ENCODE measurements at regions not wholly inside any gene's neighbourhood (a gene's known extent, or its start where the extent isn't known, plus 50 kb on each side); places are given as distances from the start of the nearest gene placed in this dataset.

DNA sequence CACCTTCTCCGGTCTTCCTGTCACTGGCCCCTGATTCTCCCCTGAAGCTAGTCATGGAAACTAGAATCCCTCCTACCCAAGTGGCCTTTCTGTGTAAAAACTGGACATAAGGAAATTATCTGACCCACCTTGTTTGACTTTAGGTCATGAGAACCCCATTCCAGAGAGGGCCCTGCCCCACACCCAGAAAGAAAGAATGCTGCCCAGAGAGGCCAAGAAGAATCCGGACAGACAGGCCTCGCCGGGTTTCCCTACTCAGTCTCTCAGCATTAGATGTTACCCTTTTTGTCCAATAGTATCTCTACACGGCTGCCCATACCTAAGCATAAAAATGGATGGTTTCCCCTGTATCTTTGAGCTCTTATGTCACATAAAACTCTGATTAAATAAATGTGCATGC, 83.3 kb upstream of the HELT start:
- TF ChIP-seq FOXP2 (optimal IDR thresholded peaks at IDR 0.05; ENCODE audit: borderline replicate concordance, extremely low read depth, extremely low read length, insufficient read depth) = no peak
- no peak for TF ChIP-seq TAF1 (IDR thresholded peaks at IDR 0.05; ENCODE audit: borderline replicate concordance, insufficient read depth, low read length)

DNA sequence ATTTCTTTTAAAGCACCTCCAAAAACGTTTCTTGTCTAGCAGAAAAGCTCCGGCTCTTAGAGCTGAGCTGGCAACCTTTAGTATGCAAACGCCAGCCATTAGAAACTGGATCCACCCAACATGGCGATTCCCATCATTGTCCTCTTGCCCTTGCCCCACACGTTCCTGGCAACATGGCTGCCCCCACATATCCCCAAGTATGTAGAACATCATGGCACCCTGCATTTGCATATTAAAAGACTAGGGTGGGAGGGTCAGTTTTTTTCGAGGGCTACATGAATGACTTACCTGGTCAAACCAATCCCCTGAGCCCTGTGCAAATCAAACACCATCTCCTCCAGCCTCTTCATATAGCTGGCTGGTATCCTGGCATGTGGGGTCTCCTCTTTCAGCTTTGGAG, 82.2 kb upstream of the HELT start:
- TF ChIP-seq FOXP2 (optimal IDR thresholded peaks at IDR 0.05; ENCODE audit: borderline replicate concordance, extremely low read depth, extremely low read length, insufficient read depth) = no peak
- TF ChIP-seq, protein P1, sequence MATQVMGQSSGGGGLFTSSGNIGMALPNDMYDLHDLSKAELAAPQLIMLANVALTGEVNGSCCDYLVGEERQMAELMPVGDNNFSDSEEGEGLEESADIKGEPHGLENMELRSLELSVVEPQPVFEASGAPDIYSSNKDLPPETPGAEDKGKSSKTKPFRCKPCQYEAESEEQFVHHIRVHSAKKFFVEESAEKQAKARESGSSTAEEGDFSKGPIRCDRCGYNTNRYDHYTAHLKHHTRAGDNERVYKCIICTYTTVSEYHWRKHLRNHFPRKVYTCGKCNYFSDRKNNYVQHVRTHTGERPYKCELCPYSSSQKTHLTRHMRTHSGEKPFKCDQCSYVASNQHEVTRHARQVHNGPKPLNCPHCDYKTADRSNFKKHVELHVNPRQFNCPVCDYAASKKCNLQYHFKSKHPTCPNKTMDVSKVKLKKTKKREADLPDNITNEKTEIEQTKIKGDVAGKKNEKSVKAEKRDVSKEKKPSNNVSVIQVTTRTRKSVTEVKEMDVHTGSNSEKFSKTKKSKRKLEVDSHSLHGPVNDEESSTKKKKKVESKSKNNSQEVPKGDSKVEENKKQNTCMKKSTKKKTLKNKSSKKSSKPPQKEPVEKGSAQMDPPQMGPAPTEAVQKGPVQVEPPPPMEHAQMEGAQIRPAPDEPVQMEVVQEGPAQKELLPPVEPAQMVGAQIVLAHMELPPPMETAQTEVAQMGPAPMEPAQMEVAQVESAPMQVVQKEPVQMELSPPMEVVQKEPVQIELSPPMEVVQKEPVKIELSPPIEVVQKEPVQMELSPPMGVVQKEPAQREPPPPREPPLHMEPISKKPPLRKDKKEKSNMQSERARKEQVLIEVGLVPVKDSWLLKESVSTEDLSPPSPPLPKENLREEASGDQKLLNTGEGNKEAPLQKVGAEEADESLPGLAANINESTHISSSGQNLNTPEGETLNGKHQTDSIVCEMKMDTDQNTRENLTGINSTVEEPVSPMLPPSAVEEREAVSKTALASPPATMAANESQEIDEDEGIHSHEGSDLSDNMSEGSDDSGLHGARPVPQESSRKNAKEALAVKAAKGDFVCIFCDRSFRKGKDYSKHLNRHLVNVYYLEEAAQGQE (IDR thresholded peaks at IDR 0.05; ENCODE audit: insufficient read depth in 1 of 2, low read depth in 2 of 2, low read length in 2 of 2) = no peak
- TF ChIP-seq TAF1 (IDR thresholded peaks at IDR 0.05; ENCODE audit: borderline replicate concordance, insufficient read depth, low read length) = no peak
- no peak for TF ChIP-seq SIN3A (IDR thresholded peaks at IDR 0.05; ENCODE audit: borderline replicate concordance, insufficient read depth, low read length)
- TF ChIP-seq POLR2AphosphoS5 (IDR thresholded peaks at IDR 0.05; ENCODE audit: low read depth, low read length) = no peak

DNA sequence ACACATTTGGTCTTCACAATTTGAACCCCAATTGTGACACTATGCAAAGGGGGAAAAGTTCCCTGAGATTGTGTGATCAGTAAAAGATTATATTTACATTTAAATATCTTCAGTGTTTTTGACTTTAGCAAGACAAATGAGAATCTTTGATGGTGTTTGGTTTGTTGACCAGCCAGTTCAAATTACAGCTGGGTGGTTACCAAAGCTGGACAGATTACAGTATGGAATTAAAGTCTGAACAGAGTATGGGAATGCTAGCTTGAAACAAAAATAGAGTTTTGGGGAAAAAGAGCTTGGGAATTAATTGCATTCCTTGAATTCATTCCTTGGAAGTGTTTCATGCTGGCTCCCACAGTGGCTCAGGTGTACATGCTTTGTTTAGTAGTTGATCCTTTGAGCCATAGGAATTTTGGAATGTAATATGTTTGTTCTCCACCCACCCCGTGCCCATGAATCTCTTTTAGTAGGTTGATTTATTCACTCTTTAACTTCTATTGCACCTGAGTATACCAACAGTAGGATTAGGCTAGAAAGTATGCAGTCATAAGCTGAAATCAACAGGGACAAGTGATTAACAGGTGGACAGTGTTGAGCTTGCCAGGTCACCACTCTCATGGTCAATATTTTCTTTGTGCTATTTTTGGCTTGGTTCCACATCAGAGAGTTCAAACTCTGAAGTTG, 81.1 kb upstream of the HELT start:
- TF ChIP-seq FOXP2 (optimal IDR thresholded peaks at IDR 0.05; ENCODE audit: borderline replicate concordance, extremely low read depth, extremely low read length, insufficient read depth) = no peak
- TF ChIP-seq POLR2AphosphoS5 (IDR thresholded peaks at IDR 0.05; ENCODE audit: low read depth, low read length) = no peak
- TF ChIP-seq, protein P1 (IDR thresholded peaks at IDR 0.05; ENCODE audit: insufficient read depth in 1 of 2, low read depth in 2 of 2, low read length in 2 of 2) = no peak
- no peak for TF ChIP-seq TAF1 (IDR thresholded peaks at IDR 0.05; ENCODE audit: borderline replicate concordance, insufficient read depth, low read length)
- TF ChIP-seq SIN3A (IDR thresholded peaks at IDR 0.05; ENCODE audit: borderline replicate concordance, insufficient read depth, low read length) = no peak

DNA sequence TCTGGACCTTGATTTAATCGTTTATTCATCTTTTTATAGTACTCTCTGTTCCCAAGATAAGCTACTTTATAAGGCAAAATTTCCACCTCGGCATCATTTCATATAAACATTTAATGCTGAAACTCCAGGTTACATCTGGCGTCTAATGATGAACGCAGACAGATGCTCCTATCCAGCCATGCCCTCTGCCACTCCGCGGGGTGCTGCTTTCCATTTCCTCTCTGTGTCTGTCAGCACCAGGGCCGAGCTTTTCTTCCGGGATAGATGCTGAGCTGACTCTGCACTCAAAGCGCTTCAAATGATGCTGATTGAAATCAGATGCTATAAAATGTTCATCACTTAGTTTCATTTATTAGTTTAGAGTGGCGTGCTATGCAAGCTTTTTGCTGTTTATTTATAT, 80.5 kb upstream of the HELT start:
- TF ChIP-seq, protein P1 (IDR thresholded peaks at IDR 0.05; ENCODE audit: insufficient read depth in 1 of 2, low read depth in 2 of 2, low read length in 2 of 2) = no peak
- TF ChIP-seq TAF1 (IDR thresholded peaks at IDR 0.05; ENCODE audit: borderline replicate concordance, insufficient read depth, low read length) = no peak
- TF ChIP-seq SIN3A (IDR thresholded peaks at IDR 0.05; ENCODE audit: borderline replicate concordance, insufficient read depth, low read length) = no peak
- TF ChIP-seq FOXP2 (optimal IDR thresholded peaks at IDR 0.05; ENCODE audit: borderline replicate concordance, extremely low read depth, extremely low read length, insufficient read depth) = no peak
- TF ChIP-seq POLR2AphosphoS5 (IDR thresholded peaks at IDR 0.05; ENCODE audit: low read depth, low read length) = no peak

DNA sequence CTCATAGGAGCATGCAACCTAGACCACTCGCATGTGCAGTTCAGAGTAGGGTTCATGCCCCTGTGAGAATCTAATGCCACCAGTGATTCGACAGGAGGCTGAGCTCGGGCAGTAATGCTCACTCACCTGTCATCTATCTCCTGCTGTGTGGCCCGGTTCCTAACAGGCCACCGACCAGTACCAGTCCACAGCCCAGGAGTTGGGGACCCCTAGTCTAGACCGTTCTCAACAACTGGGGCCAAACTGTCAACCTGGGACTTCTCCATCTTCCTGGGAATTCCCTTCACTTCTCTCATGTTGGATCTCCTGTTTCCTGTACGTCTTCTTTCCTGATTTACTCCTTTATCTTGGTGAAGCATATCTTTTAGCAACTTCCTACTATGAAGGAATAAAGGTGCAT, 79.4 kb upstream of the HELT start:
- TF ChIP-seq POLR2AphosphoS5 (IDR thresholded peaks at IDR 0.05; ENCODE audit: low read depth, low read length) (no peak), TAF1 (IDR thresholded peaks at IDR 0.05; ENCODE audit: borderline replicate concordance, insufficient read depth, low read length) (no peak), FOXP2 (optimal IDR thresholded peaks at IDR 0.05; ENCODE audit: borderline replicate concordance, extremely low read depth, extremely low read length, insufficient read depth) (no peak), SIN3A (IDR thresholded peaks at IDR 0.05; ENCODE audit: borderline replicate concordance, insufficient read depth, low read length) (no peak)
- TF ChIP-seq, protein P1 (IDR thresholded peaks at IDR 0.05; ENCODE audit: insufficient read depth in 1 of 2, low read depth in 2 of 2, low read length in 2 of 2) = no peak
